Dermis microvascular lymphatic vessel endothelial cell (primary cell): ENCODE measurements at regions not wholly inside any gene's neighbourhood (a gene's known extent, or its start where the extent isn't known, plus 50 kb on each side); places are given as distances from the start of the nearest gene placed in this dataset.

Source experiments
- DNase-seq, 2 donors: peaks; one replicate each; pipeline versions ENCODE4 v3.0.0 to v3.0.0-alpha.2; 2010; ENCODE audit warnings: low read depth in 2 of 2

GRCh38 chr3:74507691-74508090, 106.8 kb downstream of the CNTN3 start:
- DNase-seq, result no peak

GRCh38 chr3:74506246-74506645, 108.2 kb downstream of the CNTN3 start:
- DNase-seq, result no peak

- DNase-seq, result no peak
Observed at GRCh38 chr3:74501007-74501406, 113.5 kb downstream of the CNTN3 start.

GRCh38 chr3:74500257-74500656, 114.2 kb downstream of the CNTN3 start:
- DNase-seq, result no peak

- DNase-seq, result no peak
Observed at GRCh38 chr3:74491874-74492273, 122.6 kb downstream of the CNTN3 start.

GRCh38 chr3:74489050-74489792, 125.2 kb downstream of the CNTN3 start:
- no peak for DNase-seq

GRCh38 chr3:74479915-74480314, 134.5 kb downstream of the CNTN3 start:
- DNase-seq, result no peak

GRCh38 chr3:74470313-74470712, 144.1 kb downstream of the CNTN3 start:
- DNase-seq, result no peak

- no peak for DNase-seq
Observed at GRCh38 chr3:74469713-74470112, 144.7 kb downstream of the CNTN3 start.

GRCh38 chr3:74469151-74469550, 145.3 kb downstream of the CNTN3 start:
- no peak for DNase-seq

- no peak for DNase-seq
Observed at GRCh38 chr3:74465715-74466410, 148.6 kb downstream of the CNTN3 start.

- no peak for DNase-seq
Observed at GRCh38 chr3:74463515-74463914, 150.9 kb downstream of the CNTN3 start.

GRCh38 chr3:74456166-74456565, 158.3 kb downstream of the CNTN3 start:
- no peak for DNase-seq

- no peak for DNase-seq
Observed at GRCh38 chr3:74447221-74447620, 167.2 kb downstream of the CNTN3 start.

GRCh38 chr3:74445541-74445940, 168.9 kb downstream of the CNTN3 start:
- DNase-seq, result no peak

- no peak for DNase-seq
Observed at GRCh38 chr3:74443102-74443501, 171.4 kb downstream of the CNTN3 start.

GRCh38 chr3:74442683-74443082, 171.8 kb downstream of the CNTN3 start:
- no peak for DNase-seq

GRCh38 chr3:74442068-74442467, 172.4 kb downstream of the CNTN3 start:
- no peak for DNase-seq

- no peak for DNase-seq
Observed at GRCh38 chr3:74436184-74436583, 178.3 kb downstream of the CNTN3 start.

- no peak for DNase-seq
Observed at GRCh38 chr3:74435631-74436030, 178.8 kb downstream of the CNTN3 start.

- DNase-seq, result no peak
Observed at GRCh38 chr3:74434406-74434805, 180.1 kb downstream of the CNTN3 start.

GRCh38 chr3:74426571-74426970, 187.9 kb downstream of the CNTN3 start:
- no peak for DNase-seq

- DNase-seq, result no peak
Observed at GRCh38 chr3:74423867-74424266, 190.6 kb downstream of the CNTN3 start.
